ENCODE measurements at regions not wholly inside any gene's neighbourhood (a gene's known extent, or its start where the extent isn't known, plus 50 kb on each side); places are given as distances from the start of the nearest gene placed in this dataset.

- Histone ChIP-seq H4K20me1 (ENCODE audit: insufficient read depth, low read length, poor library complexity, severe bottlenecking) (no peaks in the 10 kb centered on the region), H3K27me3 (ENCODE audit: insufficient read depth, low read length, poor library complexity, severe bottlenecking) (no peaks in the 10 kb centered on the region), H3K4me2 (ENCODE audit: low read depth, low read length, poor library complexity, severe bottlenecking) (no peak overlapping the region), H3K9me2 (replicated peaks; ENCODE audit: low read depth, low read length) (no peaks in the 10 kb centered on the region), H3K9ac (ENCODE audit: low read depth, low read length, poor library complexity, severe bottlenecking) (no peak overlapping the region), H3K36me3 (ENCODE audit: insufficient read depth, low read length) (no peaks in the 10 kb centered on the region), H3K9me3 (ENCODE audit: insufficient read depth, low read depth, low read length) (no peaks in the 10 kb centered on the region), H2AFZ (ENCODE audit: low read length) (no peak overlapping the region), H3K4me1 (ENCODE audit: insufficient read depth, low read length, poor library complexity, severe bottlenecking) (no peaks in the 10 kb centered on the region), H3K4me3 (ENCODE audit: low read length, poor library complexity, severe bottlenecking) (no peak overlapping the region), H3F3A (ENCODE audit: low read depth) (no peaks in the 10 kb centered on the region), H3K79me2 (ENCODE audit: insufficient read depth, low read length) (no peaks in the 10 kb centered on the region)
- TF ChIP-seq EZH2phosphoT487 (IDR thresholded peaks at IDR 0.05; ENCODE audit: borderline replicate concordance) (no peak), CTCF (conservative IDR thresholded peaks at IDR 0.05; ENCODE audit: low read length) (no peak)
Measured at GRCh38 chr2:159851941-159852340, 53.9 kb upstream of the CD302 start.

GRCh38 chr2:159850789-159851188 is 52.8 kb upstream of the CD302 start:
- no peak for TF ChIP-seq EZH2phosphoT487 (IDR thresholded peaks at IDR 0.05; ENCODE audit: borderline replicate concordance)
- TF ChIP-seq CTCF (conservative IDR thresholded peaks at IDR 0.05; ENCODE audit: low read length), result no peak
- no peaks in the 10 kb centered on the region for H4K20me1 ChIP-seq (ENCODE audit: insufficient read depth, low read length, poor library complexity, severe bottlenecking)
- H3K36me3 ChIP-seq (ENCODE audit: insufficient read depth, low read length), result no peaks in the 10 kb centered on the region
- no peaks in the 10 kb centered on the region for H3K9me3 ChIP-seq (ENCODE audit: insufficient read depth, low read depth, low read length)
- H3K79me2 ChIP-seq (ENCODE audit: insufficient read depth, low read length), result no peaks in the 10 kb centered on the region
- H3K9ac ChIP-seq (ENCODE audit: low read depth, low read length, poor library complexity, severe bottlenecking), result no peak overlapping the region
- H2AFZ ChIP-seq (ENCODE audit: low read length), result no peak overlapping the region
- no peaks in the 10 kb centered on the region for H3K27me3 ChIP-seq (ENCODE audit: insufficient read depth, low read length, poor library complexity, severe bottlenecking)
- no peak overlapping the region for H3K4me3 ChIP-seq (ENCODE audit: low read length, poor library complexity, severe bottlenecking)
- H3K4me1 ChIP-seq (ENCODE audit: insufficient read depth, low read length, poor library complexity, severe bottlenecking), result no peaks in the 10 kb centered on the region
- H3K9me2 ChIP-seq (replicated peaks; ENCODE audit: low read depth, low read length), result no peaks in the 10 kb centered on the region
- H3F3A ChIP-seq (ENCODE audit: low read depth), result no peaks in the 10 kb centered on the region
- no peak overlapping the region for H3K4me2 ChIP-seq (ENCODE audit: low read depth, low read length, poor library complexity, severe bottlenecking)

GRCh38 chr2:159849160-159849813 is 51.3 kb upstream of the CD302 start:
- no peak overlapping the region for H3K4me2 ChIP-seq (ENCODE audit: low read depth, low read length, poor library complexity, severe bottlenecking)
- no peak for TF ChIP-seq EZH2phosphoT487 (IDR thresholded peaks at IDR 0.05; ENCODE audit: borderline replicate concordance)

More at GRCh38 chr2:159849160-159849813, 51.3 kb upstream of the CD302 start:
- Histone ChIP-seq H3K9me2 (replicated peaks; ENCODE audit: low read depth, low read length) (no peaks in the 10 kb centered on the region), H3K36me3 (ENCODE audit: insufficient read depth, low read length) (no peaks in the 10 kb centered on the region), H3F3A (ENCODE audit: low read depth) (no peaks in the 10 kb centered on the region), H3K4me1 (ENCODE audit: insufficient read depth, low read length, poor library complexity, severe bottlenecking) (no peaks in the 10 kb centered on the region), H3K4me3 (ENCODE audit: low read length, poor library complexity, severe bottlenecking) (no peak overlapping the region), H3K27me3 (ENCODE audit: insufficient read depth, low read length, poor library complexity, severe bottlenecking) (no peaks in the 10 kb centered on the region), H2AFZ (ENCODE audit: low read length) (no peak overlapping the region), H3K79me2 (ENCODE audit: insufficient read depth, low read length) (no peaks in the 10 kb centered on the region), H3K9me3 (ENCODE audit: insufficient read depth, low read depth, low read length) (no peaks in the 10 kb centered on the region), H3K9ac (ENCODE audit: low read depth, low read length, poor library complexity, severe bottlenecking) (no peak overlapping the region), H4K20me1 (ENCODE audit: insufficient read depth, low read length, poor library complexity, severe bottlenecking) (no peaks in the 10 kb centered on the region)

Measured in Loucy (cell line).